ENCODE measurements at regions not wholly inside any gene's neighbourhood (a gene's known extent, or its start where the extent isn't known, plus 50 kb on each side); places are given as distances from the start of the nearest gene placed in this dataset.

DNA sequence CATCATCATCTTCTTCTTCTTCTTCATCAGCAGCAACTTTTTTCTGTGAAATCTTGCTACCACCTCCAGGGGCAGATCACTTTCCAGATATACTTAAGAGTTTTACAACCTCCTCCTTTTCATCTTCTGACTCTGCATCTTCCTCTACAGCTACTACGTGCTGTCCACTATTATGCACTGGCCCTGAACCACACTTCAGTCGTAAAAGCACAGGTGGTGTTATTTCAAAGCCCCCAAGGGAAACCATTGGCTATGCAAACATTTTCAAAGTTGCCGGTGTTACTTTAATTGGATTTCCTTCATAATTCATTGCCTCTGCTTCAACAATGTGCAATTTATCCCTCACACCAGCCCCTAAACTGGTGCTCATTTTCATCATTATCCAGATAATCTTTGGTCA is 75.0 kb downstream of the POLR1D start:
- TF ChIP-seq, protein P1, sequence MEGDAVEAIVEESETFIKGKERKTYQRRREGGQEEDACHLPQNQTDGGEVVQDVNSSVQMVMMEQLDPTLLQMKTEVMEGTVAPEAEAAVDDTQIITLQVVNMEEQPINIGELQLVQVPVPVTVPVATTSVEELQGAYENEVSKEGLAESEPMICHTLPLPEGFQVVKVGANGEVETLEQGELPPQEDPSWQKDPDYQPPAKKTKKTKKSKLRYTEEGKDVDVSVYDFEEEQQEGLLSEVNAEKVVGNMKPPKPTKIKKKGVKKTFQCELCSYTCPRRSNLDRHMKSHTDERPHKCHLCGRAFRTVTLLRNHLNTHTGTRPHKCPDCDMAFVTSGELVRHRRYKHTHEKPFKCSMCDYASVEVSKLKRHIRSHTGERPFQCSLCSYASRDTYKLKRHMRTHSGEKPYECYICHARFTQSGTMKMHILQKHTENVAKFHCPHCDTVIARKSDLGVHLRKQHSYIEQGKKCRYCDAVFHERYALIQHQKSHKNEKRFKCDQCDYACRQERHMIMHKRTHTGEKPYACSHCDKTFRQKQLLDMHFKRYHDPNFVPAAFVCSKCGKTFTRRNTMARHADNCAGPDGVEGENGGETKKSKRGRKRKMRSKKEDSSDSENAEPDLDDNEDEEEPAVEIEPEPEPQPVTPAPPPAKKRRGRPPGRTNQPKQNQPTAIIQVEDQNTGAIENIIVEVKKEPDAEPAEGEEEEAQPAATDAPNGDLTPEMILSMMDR (conservative IDR thresholded peaks at IDR 0.05; ENCODE audit: low read depth in 2 of 2), result no peak
- TF ChIP-seq, protein P2, sequence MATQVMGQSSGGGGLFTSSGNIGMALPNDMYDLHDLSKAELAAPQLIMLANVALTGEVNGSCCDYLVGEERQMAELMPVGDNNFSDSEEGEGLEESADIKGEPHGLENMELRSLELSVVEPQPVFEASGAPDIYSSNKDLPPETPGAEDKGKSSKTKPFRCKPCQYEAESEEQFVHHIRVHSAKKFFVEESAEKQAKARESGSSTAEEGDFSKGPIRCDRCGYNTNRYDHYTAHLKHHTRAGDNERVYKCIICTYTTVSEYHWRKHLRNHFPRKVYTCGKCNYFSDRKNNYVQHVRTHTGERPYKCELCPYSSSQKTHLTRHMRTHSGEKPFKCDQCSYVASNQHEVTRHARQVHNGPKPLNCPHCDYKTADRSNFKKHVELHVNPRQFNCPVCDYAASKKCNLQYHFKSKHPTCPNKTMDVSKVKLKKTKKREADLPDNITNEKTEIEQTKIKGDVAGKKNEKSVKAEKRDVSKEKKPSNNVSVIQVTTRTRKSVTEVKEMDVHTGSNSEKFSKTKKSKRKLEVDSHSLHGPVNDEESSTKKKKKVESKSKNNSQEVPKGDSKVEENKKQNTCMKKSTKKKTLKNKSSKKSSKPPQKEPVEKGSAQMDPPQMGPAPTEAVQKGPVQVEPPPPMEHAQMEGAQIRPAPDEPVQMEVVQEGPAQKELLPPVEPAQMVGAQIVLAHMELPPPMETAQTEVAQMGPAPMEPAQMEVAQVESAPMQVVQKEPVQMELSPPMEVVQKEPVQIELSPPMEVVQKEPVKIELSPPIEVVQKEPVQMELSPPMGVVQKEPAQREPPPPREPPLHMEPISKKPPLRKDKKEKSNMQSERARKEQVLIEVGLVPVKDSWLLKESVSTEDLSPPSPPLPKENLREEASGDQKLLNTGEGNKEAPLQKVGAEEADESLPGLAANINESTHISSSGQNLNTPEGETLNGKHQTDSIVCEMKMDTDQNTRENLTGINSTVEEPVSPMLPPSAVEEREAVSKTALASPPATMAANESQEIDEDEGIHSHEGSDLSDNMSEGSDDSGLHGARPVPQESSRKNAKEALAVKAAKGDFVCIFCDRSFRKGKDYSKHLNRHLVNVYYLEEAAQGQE (IDR thresholded peaks at IDR 0.05; ENCODE audit: unreplicated experiment), result no peak
- TF ChIP-seq POLR2AphosphoS5 (IDR thresholded peaks at IDR 0.05; ENCODE audit: low read depth) (no peak), EZH2 (IDR thresholded peaks at IDR 0.05; ENCODE audit: low read depth, unreplicated experiment) (no peak), CREB1 (CRISPR knock-in tag; IDR thresholded peaks at IDR 0.05; ENCODE audit: low read depth) (no peak), EZH2phosphoT487 (IDR thresholded peaks at IDR 0.05; ENCODE audit: unreplicated experiment) (no peak), JUNB (IDR thresholded peaks at IDR 0.05; ENCODE audit: unreplicated experiment) (no peak), ZNF114 (CRISPR knock-in tag; IDR thresholded peaks at IDR 0.05) (no peak)
- TF ChIP-seq, protein P3, sequence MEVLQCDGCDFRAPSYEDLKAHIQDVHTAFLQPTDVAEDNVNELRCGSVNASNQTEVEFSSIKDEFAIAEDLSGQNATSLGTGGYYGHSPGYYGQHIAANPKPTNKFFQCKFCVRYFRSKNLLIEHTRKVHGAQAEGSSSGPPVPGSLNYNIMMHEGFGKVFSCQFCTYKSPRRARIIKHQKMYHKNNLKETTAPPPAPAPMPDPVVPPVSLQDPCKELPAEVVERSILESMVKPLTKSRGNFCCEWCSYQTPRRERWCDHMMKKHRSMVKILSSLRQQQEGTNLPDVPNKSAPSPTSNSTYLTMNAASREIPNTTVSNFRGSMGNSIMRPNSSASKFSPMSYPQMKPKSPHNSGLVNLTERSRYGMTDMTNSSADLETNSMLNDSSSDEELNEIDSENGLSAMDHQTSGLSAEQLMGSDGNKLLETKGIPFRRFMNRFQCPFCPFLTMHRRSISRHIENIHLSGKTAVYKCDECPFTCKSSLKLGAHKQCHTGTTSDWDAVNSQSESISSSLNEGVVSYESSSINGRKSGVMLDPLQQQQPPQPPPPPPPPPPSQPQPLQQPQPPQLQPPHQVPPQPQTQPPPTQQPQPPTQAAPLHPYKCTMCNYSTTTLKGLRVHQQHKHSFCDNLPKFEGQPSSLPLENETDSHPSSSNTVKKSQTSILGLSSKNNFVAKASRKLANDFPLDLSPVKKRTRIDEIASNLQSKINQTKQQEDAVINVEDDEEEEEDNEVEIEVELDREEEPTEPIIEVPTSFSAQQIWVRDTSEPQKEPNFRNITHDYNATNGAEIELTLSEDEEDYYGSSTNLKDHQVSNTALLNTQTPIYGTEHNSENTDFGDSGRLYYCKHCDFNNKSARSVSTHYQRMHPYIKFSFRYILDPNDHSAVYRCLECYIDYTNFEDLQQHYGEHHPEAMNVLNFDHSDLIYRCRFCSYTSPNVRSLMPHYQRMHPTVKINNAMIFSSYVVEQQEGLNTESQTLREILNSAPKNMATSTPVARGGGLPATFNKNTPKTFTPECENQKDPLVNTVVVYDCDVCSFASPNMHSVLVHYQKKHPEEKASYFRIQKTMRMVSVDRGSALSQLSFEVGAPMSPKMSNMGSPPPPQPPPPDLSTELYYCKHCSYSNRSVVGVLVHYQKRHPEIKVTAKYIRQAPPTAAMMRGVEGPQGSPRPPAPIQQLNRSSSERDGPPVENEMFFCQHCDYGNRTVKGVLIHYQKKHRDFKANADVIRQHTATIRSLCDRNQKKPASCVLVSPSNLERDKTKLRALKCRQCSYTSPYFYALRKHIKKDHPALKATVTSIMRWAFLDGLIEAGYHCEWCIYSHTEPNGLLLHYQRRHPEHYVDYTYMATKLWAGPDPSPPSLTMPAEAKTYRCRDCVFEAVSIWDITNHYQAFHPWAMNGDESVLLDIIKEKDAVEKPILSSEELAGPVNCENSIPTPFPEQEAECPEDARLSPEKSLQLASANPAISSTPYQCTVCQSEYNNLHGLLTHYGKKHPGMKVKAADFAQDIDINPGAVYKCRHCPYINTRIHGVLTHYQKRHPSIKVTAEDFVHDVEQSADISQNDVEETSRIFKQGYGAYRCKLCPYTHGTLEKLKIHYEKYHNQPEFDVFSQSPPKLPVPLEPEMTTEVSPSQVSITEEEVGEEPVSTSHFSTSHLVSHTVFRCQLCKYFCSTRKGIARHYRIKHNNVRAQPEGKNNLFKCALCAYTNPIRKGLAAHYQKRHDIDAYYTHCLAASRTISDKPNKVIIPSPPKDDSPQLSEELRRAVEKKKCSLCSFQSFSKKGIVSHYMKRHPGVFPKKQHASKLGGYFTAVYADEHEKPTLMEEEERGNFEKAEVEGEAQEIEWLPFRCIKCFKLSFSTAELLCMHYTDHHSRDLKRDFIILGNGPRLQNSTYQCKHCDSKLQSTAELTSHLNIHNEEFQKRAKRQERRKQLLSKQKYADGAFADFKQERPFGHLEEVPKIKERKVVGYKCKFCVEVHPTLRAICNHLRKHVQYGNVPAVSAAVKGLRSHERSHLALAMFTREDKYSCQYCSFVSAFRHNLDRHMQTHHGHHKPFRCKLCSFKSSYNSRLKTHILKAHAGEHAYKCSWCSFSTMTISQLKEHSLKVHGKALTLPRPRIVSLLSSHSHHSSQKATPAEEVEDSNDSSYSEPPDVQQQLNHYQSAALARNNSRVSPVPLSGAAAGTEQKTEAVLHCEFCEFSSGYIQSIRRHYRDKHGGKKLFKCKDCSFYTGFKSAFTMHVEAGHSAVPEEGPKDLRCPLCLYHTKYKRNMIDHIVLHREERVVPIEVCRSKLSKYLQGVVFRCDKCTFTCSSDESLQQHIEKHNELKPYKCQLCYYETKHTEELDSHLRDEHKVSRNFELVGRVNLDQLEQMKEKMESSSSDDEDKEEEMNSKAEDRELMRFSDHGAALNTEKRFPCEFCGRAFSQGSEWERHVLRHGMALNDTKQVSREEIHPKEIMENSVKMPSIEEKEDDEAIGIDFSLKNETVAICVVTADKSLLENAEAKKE (CRISPR knock-in tag; IDR thresholded peaks at IDR 0.05), result no peak
- TF ChIP-seq, protein P4, sequence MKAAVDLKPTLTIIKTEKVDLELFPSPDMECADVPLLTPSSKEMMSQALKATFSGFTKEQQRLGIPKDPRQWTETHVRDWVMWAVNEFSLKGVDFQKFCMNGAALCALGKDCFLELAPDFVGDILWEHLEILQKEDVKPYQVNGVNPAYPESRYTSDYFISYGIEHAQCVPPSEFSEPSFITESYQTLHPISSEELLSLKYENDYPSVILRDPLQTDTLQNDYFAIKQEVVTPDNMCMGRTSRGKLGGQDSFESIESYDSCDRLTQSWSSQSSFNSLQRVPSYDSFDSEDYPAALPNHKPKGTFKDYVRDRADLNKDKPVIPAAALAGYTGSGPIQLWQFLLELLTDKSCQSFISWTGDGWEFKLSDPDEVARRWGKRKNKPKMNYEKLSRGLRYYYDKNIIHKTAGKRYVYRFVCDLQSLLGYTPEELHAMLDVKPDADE (IDR thresholded peaks at IDR 0.05), result no peak
